ENCODE measurements at regions not wholly inside any gene's neighbourhood (a gene's known extent, or its start where the extent isn't known, plus 50 kb on each side); places are given as distances from the start of the nearest gene placed in this dataset.

DNA sequence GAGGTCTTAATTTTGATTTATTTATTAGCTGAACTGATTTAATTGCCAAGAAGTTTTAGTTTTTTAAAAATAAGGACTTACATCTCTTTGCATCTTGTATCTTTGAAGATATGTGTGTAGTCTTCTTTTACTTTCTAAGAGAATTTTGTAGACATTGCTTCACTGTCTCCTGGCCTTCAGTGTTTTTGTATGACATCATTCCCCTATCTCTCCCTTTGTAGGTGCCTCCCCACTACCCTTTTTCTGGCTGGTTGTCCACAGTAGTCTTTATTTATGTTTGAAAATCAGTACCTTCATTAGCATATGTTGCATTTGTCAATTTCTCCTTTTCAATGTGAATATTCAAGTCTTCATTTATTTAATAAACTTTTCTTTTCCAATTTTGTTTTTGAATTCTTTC is 64.1 kb upstream of the RAB18 start:
- no peak for TF ChIP-seq MAX (IDR thresholded peaks at IDR 0.05; ENCODE audit: insufficient read depth, insufficient read length)
- no peak for TF ChIP-seq CTCF (IDR thresholded peaks at IDR 0.05; ENCODE audit: extremely low read depth in 1 of 2, insufficient read depth in 1 of 2, low read depth in 1 of 2, low read length in 2 of 2)
- TF ChIP-seq FOS (IDR thresholded peaks at IDR 0.05; ENCODE audit: borderline replicate concordance, insufficient read depth, low read length), result no peak
- TF ChIP-seq POLR2AphosphoS5 (IDR thresholded peaks at IDR 0.05; ENCODE audit: insufficient read depth, low read depth, low read length), result no peak
